ENCODE measurements at regions not wholly inside any gene's neighbourhood (a gene's known extent, or its start where the extent isn't known, plus 50 kb on each side); places are given as distances from the start of the nearest gene placed in this dataset.
"Not testable (repeated sequence)": the region's sequence is repeated elsewhere in the genome, so short reads cannot be mapped to it uniquely, and the experiment has no call there.

DNA sequence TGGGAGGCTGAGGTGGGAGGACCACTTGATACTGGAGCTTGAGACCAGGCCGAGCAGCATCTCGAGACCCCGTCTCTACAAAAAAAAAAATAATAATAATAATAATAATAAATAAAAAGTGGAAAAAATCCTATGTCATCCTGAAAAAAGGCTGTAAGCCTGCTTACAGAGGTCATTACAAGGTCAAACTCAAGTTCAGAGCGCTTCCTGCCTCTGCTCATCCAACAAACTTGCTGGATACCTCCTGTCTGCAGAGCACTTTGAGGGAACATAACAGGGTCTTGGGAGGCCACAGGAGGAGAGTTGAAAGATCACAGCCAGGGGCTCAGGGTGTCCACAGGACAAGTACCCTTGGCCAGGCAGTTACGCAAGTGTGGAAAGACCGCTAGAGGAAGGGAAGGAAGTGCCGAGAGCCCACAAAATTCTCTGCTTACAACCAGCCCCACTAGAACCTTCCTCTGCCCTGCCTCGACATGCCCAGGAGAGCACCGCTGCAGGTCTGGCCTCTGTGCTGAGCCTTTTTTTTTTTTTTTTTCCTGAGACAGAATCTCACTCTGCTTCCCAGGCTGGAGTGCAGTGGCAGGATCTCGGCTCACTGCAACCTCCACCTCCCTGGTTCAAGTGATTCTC lies 92.5 kb downstream of the NSUN5 start:
- H3K36me3 ChIP-seq (ENCODE audit: low read depth); H4K20me1 ChIP-seq (ENCODE audit: insufficient read depth); H3K9ac ChIP-seq; H3K27me3 ChIP-seq (replicated peaks; ENCODE audit: insufficient read depth); H3K27ac ChIP-seq; in situ Hi-C loops (cut with MboI); H2AFZ ChIP-seq; H3K9me3 ChIP-seq (ENCODE audit: low read depth); H3K9me2 ChIP-seq (ENCODE audit: insufficient read depth); H3K4me2 ChIP-seq (ENCODE audit: unreplicated experiment); H3K79me2 ChIP-seq (ENCODE audit: insufficient read depth); H3K4me1 ChIP-seq (ENCODE audit: insufficient read depth); DNase-seq; H3K4me3 ChIP-seq; H3F3A ChIP-seq (ENCODE audit: insufficient read depth): not testable (repeated sequence)
- 92% methylated on average over 2 to 6 of the region's 10 CpGs for WGBS, 2 experiments (ENCODE audit: low coverage in 1 of 2, low lambda C conversion rate in 2 of 2, missing lambda C conversion rate in 2 of 2)

DNA sequence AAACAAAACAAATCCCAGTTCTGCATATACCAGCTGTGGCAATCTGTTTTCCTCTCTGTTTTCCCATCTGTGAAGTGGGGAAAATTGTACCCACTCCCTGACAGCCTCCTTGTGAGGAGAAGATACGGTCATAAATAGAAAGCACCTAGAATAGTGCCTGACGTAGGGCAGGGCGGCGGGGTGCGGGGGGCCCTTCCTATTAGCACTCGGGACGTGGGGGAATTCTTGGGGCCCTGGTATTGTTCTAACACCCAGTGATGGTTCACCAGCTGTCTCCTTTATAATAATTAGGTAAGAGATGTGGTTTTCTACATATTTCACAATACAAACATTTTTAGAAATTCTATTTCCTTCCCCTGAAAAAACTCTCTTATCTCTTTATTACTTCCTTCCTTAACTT lies 93.4 kb downstream of the NSUN5 start:
- H3K36me3 ChIP-seq (ENCODE audit: low read depth); H2AFZ ChIP-seq; in situ Hi-C loops (cut with MboI); H3K9me3 ChIP-seq (ENCODE audit: low read depth); H4K20me1 ChIP-seq (ENCODE audit: insufficient read depth); H3K4me3 ChIP-seq; H3K27me3 ChIP-seq (replicated peaks; ENCODE audit: insufficient read depth); H3F3A ChIP-seq (ENCODE audit: insufficient read depth); H3K9ac ChIP-seq; DNase-seq; H3K4me2 ChIP-seq (ENCODE audit: unreplicated experiment); H3K27ac ChIP-seq; H3K4me1 ChIP-seq (ENCODE audit: insufficient read depth); H3K9me2 ChIP-seq (ENCODE audit: insufficient read depth); H3K79me2 ChIP-seq (ENCODE audit: insufficient read depth): not testable (repeated sequence)
- WGBS, 2 experiments (ENCODE audit: low coverage in 1 of 2, low lambda C conversion rate in 2 of 2, missing lambda C conversion rate in 2 of 2), result no CpG with 5 or more reads among the region's 7 CpGs

DNA sequence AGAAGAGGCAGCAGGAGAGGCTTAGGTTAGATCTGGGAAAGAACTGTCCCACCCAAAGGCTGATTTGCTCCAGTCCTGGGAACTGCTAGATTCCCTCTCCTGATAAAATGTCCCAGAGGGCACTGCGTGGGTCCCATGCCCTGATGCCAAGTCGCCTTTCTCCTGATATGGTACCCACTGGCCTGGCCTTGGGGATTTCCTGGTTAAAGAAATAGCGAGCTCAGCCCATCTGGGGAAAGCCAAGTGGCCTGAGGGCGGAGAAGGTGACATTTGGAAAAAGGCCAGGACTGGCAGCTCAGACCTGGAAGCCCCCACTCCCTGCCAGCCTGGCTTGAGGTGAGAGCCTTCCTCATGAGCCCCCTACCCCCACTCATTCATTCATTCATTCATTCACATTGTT lies 94.2 kb downstream of the NSUN5 start:
- H3K9me2 ChIP-seq (ENCODE audit: insufficient read depth); H3K4me2 ChIP-seq (ENCODE audit: unreplicated experiment); H3K9ac ChIP-seq; H4K20me1 ChIP-seq (ENCODE audit: insufficient read depth); H3K4me1 ChIP-seq (ENCODE audit: insufficient read depth); H3K27me3 ChIP-seq (replicated peaks; ENCODE audit: insufficient read depth); H3K36me3 ChIP-seq (ENCODE audit: low read depth); H3K4me3 ChIP-seq; H3F3A ChIP-seq (ENCODE audit: insufficient read depth); H2AFZ ChIP-seq; in situ Hi-C loops (cut with MboI); H3K79me2 ChIP-seq (ENCODE audit: insufficient read depth); H3K27ac ChIP-seq; H3K9me3 ChIP-seq (ENCODE audit: low read depth): not testable (repeated sequence)
- 80 to 84% methylated on average over 4 of the region's 4 CpGs for WGBS, 2 experiments (ENCODE audit: low coverage in 1 of 2, low lambda C conversion rate in 2 of 2, missing lambda C conversion rate in 2 of 2)
- peak; percentile 0 for DNase-seq

DNA sequence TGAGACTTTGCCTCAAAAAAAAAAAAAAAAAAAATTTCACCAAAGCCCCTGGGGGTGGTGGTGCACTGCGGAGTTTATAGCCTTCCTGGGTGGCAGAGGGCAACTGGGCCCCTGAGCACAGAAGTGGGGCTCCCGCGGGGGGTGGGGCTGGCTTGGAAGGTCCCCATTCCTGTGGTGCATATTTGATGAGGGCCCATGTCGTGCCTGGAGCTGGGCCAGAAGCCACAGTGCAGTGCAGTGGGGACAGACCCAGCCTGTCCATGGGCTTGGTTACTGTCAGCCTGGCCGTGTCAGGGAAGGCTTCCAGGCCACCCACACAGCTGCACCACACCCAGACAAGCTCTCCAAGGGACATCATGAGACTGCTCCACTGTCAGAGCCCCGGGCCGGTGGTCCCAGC lies 95.5 kb downstream of the NSUN5 start:
- H3K4me3 ChIP-seq; H3K27me3 ChIP-seq (replicated peaks; ENCODE audit: insufficient read depth); in situ Hi-C loops (cut with MboI); H3K36me3 ChIP-seq (ENCODE audit: low read depth); H4K20me1 ChIP-seq (ENCODE audit: insufficient read depth); H3K9ac ChIP-seq; H3K9me3 ChIP-seq (ENCODE audit: low read depth); H2AFZ ChIP-seq; H3K4me1 ChIP-seq (ENCODE audit: insufficient read depth); H3K79me2 ChIP-seq (ENCODE audit: insufficient read depth); H3K27ac ChIP-seq; H3F3A ChIP-seq (ENCODE audit: insufficient read depth); DNase-seq; H3K9me2 ChIP-seq (ENCODE audit: insufficient read depth); H3K4me2 ChIP-seq (ENCODE audit: unreplicated experiment): not testable (repeated sequence)
- WGBS, 2 experiments (ENCODE audit: low coverage in 1 of 2, low lambda C conversion rate in 2 of 2, missing lambda C conversion rate in 2 of 2), result 27 to 39% methylated on average over 4 of the region's 7 CpGs

DNA sequence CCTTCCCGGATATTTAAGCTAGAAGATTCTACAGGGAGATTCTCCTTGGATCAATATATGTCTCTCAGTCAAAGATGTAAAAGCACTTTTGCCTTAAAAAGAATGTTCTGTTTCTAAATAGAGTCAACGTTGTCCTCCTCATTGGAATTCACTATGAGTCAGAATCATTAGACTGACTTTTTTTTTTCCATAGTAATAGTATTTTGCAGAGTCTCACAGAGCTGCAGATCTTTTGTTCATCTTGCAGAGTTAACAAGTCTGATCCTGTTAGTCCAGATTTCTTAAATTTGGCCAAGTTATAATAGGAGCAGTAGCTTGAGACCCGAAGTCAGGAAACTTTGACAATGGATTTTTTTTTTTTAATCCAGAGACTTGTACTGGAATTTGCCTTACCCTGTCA lies 103.0 kb downstream of the NSUN5 start:
- H3K4me3 ChIP-seq; H3K36me3 ChIP-seq (ENCODE audit: low read depth); H3K79me2 ChIP-seq (ENCODE audit: insufficient read depth); H4K20me1 ChIP-seq (ENCODE audit: insufficient read depth); H3K9me2 ChIP-seq (ENCODE audit: insufficient read depth); H3K9ac ChIP-seq; H3K4me2 ChIP-seq (ENCODE audit: unreplicated experiment); H3K27ac ChIP-seq; in situ Hi-C loops (cut with MboI); H2AFZ ChIP-seq; H3K27me3 ChIP-seq (replicated peaks; ENCODE audit: insufficient read depth); H3K4me1 ChIP-seq (ENCODE audit: insufficient read depth); DNase-seq; H3K9me3 ChIP-seq (ENCODE audit: low read depth); H3F3A ChIP-seq (ENCODE audit: insufficient read depth): not testable (repeated sequence)
- WGBS, 2 experiments (ENCODE audit: low coverage in 1 of 2, low lambda C conversion rate in 2 of 2, missing lambda C conversion rate in 2 of 2), result 42 to 59% methylated on average over 1 of the region's 3 CpGs

DNA sequence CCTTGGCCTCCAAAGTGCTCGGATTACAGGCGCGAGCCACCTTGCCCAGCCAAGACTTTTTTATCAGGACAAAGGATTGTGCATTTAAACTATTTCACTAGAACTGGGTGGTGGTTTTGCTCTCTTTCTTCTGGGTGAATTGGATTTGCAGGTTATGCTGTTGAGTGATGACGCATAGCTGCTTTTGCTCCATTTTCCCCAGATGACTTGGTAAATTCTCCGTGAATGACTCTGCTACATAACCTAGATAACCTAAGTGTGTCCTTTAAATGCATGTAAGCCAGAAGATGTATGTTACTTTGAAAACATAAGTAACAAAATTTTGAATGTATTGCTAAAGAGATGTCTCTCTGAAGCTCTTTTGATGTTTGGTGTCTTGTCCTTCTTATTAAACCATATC lies 103.7 kb downstream of the NSUN5 start:
- H3F3A ChIP-seq (ENCODE audit: insufficient read depth); H3K27me3 ChIP-seq (replicated peaks; ENCODE audit: insufficient read depth); H3K79me2 ChIP-seq (ENCODE audit: insufficient read depth); H3K4me2 ChIP-seq (ENCODE audit: unreplicated experiment); H3K9me3 ChIP-seq (ENCODE audit: low read depth); H3K9ac ChIP-seq; H3K36me3 ChIP-seq (ENCODE audit: low read depth); H3K9me2 ChIP-seq (ENCODE audit: insufficient read depth); H4K20me1 ChIP-seq (ENCODE audit: insufficient read depth); H2AFZ ChIP-seq; H3K4me1 ChIP-seq (ENCODE audit: insufficient read depth); in situ Hi-C loops (cut with MboI); H3K4me3 ChIP-seq; H3K27ac ChIP-seq: not testable (repeated sequence)
- DNase-seq, result peak; percentile 33
- whole genome bisulfite sequencing, 2 experiments (ENCODE audit: low coverage in 1 of 2, low lambda C conversion rate in 2 of 2, missing lambda C conversion rate in 2 of 2), result 90 to 92% methylated on average over 5 of the region's 5 CpGs

DNA sequence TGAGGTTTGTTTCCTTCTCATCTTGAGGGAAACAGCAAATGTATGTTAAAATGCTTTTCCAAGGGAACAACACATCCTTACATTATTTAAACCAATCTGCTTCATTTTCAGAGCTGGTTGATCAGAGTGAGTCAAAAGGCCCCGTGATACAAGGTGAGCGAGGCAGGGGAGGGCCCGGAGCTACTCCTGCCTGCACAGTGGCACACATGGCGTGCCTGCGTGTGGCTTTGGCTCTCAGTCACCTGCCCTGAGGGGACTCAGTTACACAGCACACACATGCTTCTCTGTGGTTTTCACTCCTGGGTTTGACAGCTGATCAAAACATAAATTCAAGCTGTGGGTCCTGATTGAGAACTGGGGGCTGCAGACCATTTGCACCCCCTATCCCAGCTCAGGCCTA lies 105.3 kb downstream of the NSUN5 start:
- H3K4me3 ChIP-seq; H3F3A ChIP-seq (ENCODE audit: insufficient read depth); H3K79me2 ChIP-seq (ENCODE audit: insufficient read depth); H3K4me1 ChIP-seq (ENCODE audit: insufficient read depth); H3K9ac ChIP-seq; H3K9me3 ChIP-seq (ENCODE audit: low read depth); H3K27me3 ChIP-seq (replicated peaks; ENCODE audit: insufficient read depth); H2AFZ ChIP-seq; H3K27ac ChIP-seq; H3K36me3 ChIP-seq (ENCODE audit: low read depth); in situ Hi-C loops (cut with MboI); H4K20me1 ChIP-seq (ENCODE audit: insufficient read depth); DNase-seq; H3K9me2 ChIP-seq (ENCODE audit: insufficient read depth); H3K4me2 ChIP-seq (ENCODE audit: unreplicated experiment): not testable (repeated sequence)
- WGBS, 2 experiments (ENCODE audit: low coverage in 1 of 2, low lambda C conversion rate in 2 of 2, missing lambda C conversion rate in 2 of 2), result 94 to 99% methylated on average over 5 of the region's 5 CpGs

DNA sequence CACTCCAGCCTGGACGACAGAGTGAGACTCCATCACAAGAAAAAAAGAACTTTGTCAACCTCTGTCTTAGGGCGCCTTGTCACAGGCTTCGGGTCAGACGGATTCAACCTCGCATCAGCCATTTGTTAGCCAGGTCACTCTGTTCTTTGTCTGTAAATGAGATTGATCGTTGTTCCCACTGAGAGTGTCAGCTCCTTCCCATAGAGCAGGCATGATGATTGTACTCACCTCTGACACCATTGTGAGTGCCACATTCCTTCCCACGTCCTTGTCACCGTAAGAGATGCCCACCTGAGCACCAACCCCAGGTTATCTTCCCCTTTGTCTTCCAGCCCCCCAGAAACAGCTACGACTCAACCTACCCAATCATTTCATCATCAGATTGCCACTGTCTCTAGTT lies 107.4 kb downstream of the NSUN5 start:
- H3K9me2 ChIP-seq (ENCODE audit: insufficient read depth); H4K20me1 ChIP-seq (ENCODE audit: insufficient read depth); H3K79me2 ChIP-seq (ENCODE audit: insufficient read depth); H3K4me2 ChIP-seq (ENCODE audit: unreplicated experiment); H3K36me3 ChIP-seq (ENCODE audit: low read depth); H3F3A ChIP-seq (ENCODE audit: insufficient read depth); H3K9ac ChIP-seq; H3K4me1 ChIP-seq (ENCODE audit: insufficient read depth); H2AFZ ChIP-seq; H3K27me3 ChIP-seq (replicated peaks; ENCODE audit: insufficient read depth); H3K9me3 ChIP-seq (ENCODE audit: low read depth); in situ Hi-C loops (cut with MboI); DNase-seq; H3K4me3 ChIP-seq; H3K27ac ChIP-seq: not testable (repeated sequence)
- 95 to 98% methylated on average over 8 to 9 of the region's 9 CpGs for WGBS, 2 experiments (ENCODE audit: low coverage in 1 of 2, low lambda C conversion rate in 2 of 2, missing lambda C conversion rate in 2 of 2)

All from GM23248 (cell line).